GM12878 (cell line): ENCODE measurements at regions not wholly inside any gene's neighbourhood (a gene's known extent, or its start where the extent isn't known, plus 50 kb on each side); places are given as distances from the start of the nearest gene placed in this dataset.

Experiments used
- ATAC-seq: fragments of 200-7000 bp; cut with Tn5 transposase; 3 replicates; pipeline ENCODE4 v1.9.1; 2020; ENCODE audit warnings: mild to moderate bottlenecking, moderate library complexity
- BruUV-seq: library from RNA; stranded (reverse); fragments of 400-500 nt; replicated peaks from 2 replicates; lab custom pipeline; 2021; lab: Mats Ljungman, UMichigan
- CTCF ChIA-PET: fragments of 300-600 bp; sonication (Branson Sonifier 250); formaldehyde crosslinking; extraction: SDS; loops from one replicate; lab custom pipeline; 2021; ENCODE audit warnings: inconsistent platforms; lab: Yijun Ruan, JAX
- POLR2A ChIA-PET: fragments of 350-600 bp; formaldehyde crosslinking; extraction: SDS; loops from one replicate; lab custom pipeline; 2021; ENCODE audit warnings: inconsistent platforms; lab: Charles Lee
- RAD21 ChIA-PET: fragments of 300-600 bp; sonication (Branson Sonifier 250); formaldehyde crosslinking; loops from one replicate; lab custom pipeline; 2023; ENCODE audit warnings: antibody characterized with exemption; ENCODE audit not compliant: unreplicated experiment; lab: Charles Lee
- SMC1A ChIA-PET: fragments of 300-600 bp; sonication (Branson Sonifier 250); formaldehyde crosslinking; loops from one replicate; lab custom pipeline; 2023; ENCODE audit not compliant: unreplicated experiment, uncharacterized antibody; lab: Charles Lee
- DNase-seq: peaks from one replicate; pipeline ENCODE4 v3.0.0-alpha.2; 2011; ENCODE audit warnings: low read depth, low spot score
- FAIRE-seq: peaks from 3 replicates; lab custom pipeline; 2011; peaks lifted over from hg19 to GRCh38; lab: Jason Lieb, UNC
- H2AFZ ChIP-seq: 2 replicates; pipeline ENCODE4 v1.6.0; 2011; ENCODE audit warnings: low read depth, low read length, control low read depth; ENCODE audit not compliant: control insufficient read depth
- H3K27ac ChIP-seq: 2 replicates; pipeline ENCODE4 v1.5.1; 2011; ENCODE audit warnings: control low read depth; ENCODE audit not compliant: control insufficient read depth, insufficient read depth
- H3K27me3 ChIP-seq, 2 experiments: replicated peaks in 1 of 2; 2 replicates each; pipeline versions ENCODE4 v1.6.0 to v1.6.1; 2011; ENCODE audit warnings: low read length in 1 of 2; ENCODE audit not compliant: control insufficient read depth in 2 of 2, insufficient read depth in 2 of 2
- H3K36me3 ChIP-seq, 2 experiments: 2 replicates each; pipeline ENCODE4 v1.5.1; 2011; ENCODE audit warnings: low read length in 1 of 2; ENCODE audit not compliant: control insufficient read depth in 2 of 2, insufficient read depth in 2 of 2
- H3K4me1 ChIP-seq: 2 replicates; pipeline ENCODE4 v1.6.1; 2011; ENCODE audit warnings: mild to moderate bottlenecking, low read length, moderate library complexity, mixed read lengths; ENCODE audit not compliant: control insufficient read depth, insufficient read depth
- H3K4me2 ChIP-seq: 2 replicates; pipeline ENCODE4 v1.6.0; 2011; ENCODE audit warnings: control low read depth; ENCODE audit not compliant: control insufficient read depth, insufficient read depth
- H3K4me3 ChIP-seq: fragments of 200-600 bp; sonication (generic); 2 replicates; pipeline ENCODE4 v1.5.1; 2016
- H3K79me2 ChIP-seq: 2 replicates; pipeline ENCODE4 v1.6.0; 2011; ENCODE audit warnings: low read length; ENCODE audit not compliant: control insufficient read depth, insufficient read depth
- H3K9ac ChIP-seq: 2 replicates; pipeline ENCODE4 v1.8.0; 2011; ENCODE audit warnings: low read length, control low read depth, mixed read lengths; ENCODE audit not compliant: control insufficient read depth, insufficient read depth
- H3K9me3 ChIP-seq: replicated peaks from 3 replicates; pipeline ENCODE4 v1.5.1; 2011; ENCODE audit warnings: mild to moderate bottlenecking, low read length; ENCODE audit not compliant: control insufficient read depth, insufficient read depth
- H4K20me1 ChIP-seq: 2 replicates; pipeline ENCODE4 v1.6.0; 2011; ENCODE audit not compliant: control insufficient read depth, insufficient read depth
- ASH2L ChIP-seq: fragments of 300-600, 200-600 bp; sonication (generic); IDR thresholded peaks from 2 replicates; pipeline ENCODE4 v1.6.1; 2017; ENCODE audit warnings: low read depth, mild to moderate bottlenecking, borderline replicate concordance
- CHD4 ChIP-seq: fragments of 200-600 bp; sonication (generic); IDR thresholded peaks from 2 replicates; pipeline ENCODE4 v1.6.1; 2016; ENCODE audit warnings: mild to moderate bottlenecking
- ESRRA ChIP-seq: IDR thresholded peaks from 2 replicates; pipeline ENCODE4 v1.6.1; 2012; ENCODE audit warnings: mild to moderate bottlenecking, low read length, improper control_type of control experiment
- GATAD2B ChIP-seq: fragments of 450-650 bp; conservative IDR thresholded peaks from 2 replicates; pipeline ENCODE4 v1.6.1; 2017; ENCODE audit warnings: low read depth, mild to moderate bottlenecking, moderate library complexity
- HDAC6 ChIP-seq: fragments of 200-600 bp; sonication (generic); IDR thresholded peaks from one replicate; pipeline ENCODE4 v1.8.0; 2017; ENCODE audit warnings: antibody characterized with exemption; ENCODE audit not compliant: unreplicated experiment
- MXI1 ChIP-seq: fragments of 150-350 bp; IDR thresholded peaks from 2 replicates; pipeline ENCODE4 v1.6.1; 2011; ENCODE audit warnings: low read depth, mild to moderate bottlenecking, inconsistent platforms, low read length, improper control_type of control experiment
- NRF1 ChIP-seq: conservative IDR thresholded peaks from 2 replicates; pipeline ENCODE4 v1.6.1; 2011; ENCODE audit warnings: mild to moderate bottlenecking, low read depth, low read length, improper control_type of control experiment
- POLR2AphosphoS2 ChIP-seq: IDR thresholded peaks from 2 replicates; pipeline ENCODE4 v1.6.1; 2011; ENCODE audit warnings: low read depth, mild to moderate bottlenecking, low read length, improper control_type of control experiment, moderate library complexity
- RBBP5 ChIP-seq: fragments of 200-600 bp; sonication (generic); conservative IDR thresholded peaks from 2 replicates; pipeline ENCODE4 v1.6.1; 2016
- RCOR1 ChIP-seq: conservative IDR thresholded peaks from 2 replicates; pipeline ENCODE4 v1.6.1; 2012; ENCODE audit warnings: low read depth, low read length, improper control_type of control experiment
- SMC3 ChIP-seq: IDR thresholded peaks from 2 replicates; pipeline ENCODE4 v1.6.1; 2011; ENCODE audit warnings: low read length, improper control_type of control experiment, borderline replicate concordance
- SREBF2 ChIP-seq: IDR thresholded peaks from 2 replicates; pipeline ENCODE4 v1.6.1; 2012; ENCODE audit warnings: mild to moderate bottlenecking, low read length
- SUPT20H ChIP-seq: IDR thresholded peaks from 2 replicates; pipeline ENCODE4 v1.6.1; 2011; ENCODE audit warnings: low read depth, mild to moderate bottlenecking, low read length, moderate library complexity, borderline replicate concordance; ENCODE audit not compliant: control insufficient read depth
- SUZ12 ChIP-seq: fragments of 200-600 bp; sonication (generic); IDR thresholded peaks from one replicate; pipeline ENCODE4 v1.6.1; 2018; ENCODE audit warnings: antibody characterized with exemption, mild to moderate bottlenecking; ENCODE audit not compliant: unreplicated experiment
- TCF3 ChIP-seq: IDR thresholded peaks from 2 replicates; pipeline ENCODE4 v1.6.1; 2012; ENCODE audit warnings: low read depth, mild to moderate bottlenecking, low read length, borderline replicate concordance; ENCODE audit not compliant: insufficient read depth
- ZBED1 ChIP-seq: IDR thresholded peaks from 2 replicates; pipeline ENCODE4 v1.6.1; 2016; ENCODE audit warnings: borderline replicate concordance
- ZNF217 ChIP-seq: fragments of 450-650 bp; IDR thresholded peaks from 2 replicates; pipeline ENCODE4 v1.6.1; 2017; ENCODE audit warnings: antibody characterized with exemption, mild to moderate bottlenecking
- WGBS: methylation state at CpG from one replicate; pipeline ENCODE4 v1.1.6; 2016; ENCODE audit warnings: low lambda C conversion rate; ENCODE audit not compliant: insufficient replicate concordance, insufficient coverage; ENCODE audit errors: missing lambda C conversion rate; 5-methylcytosine and 5-hydroxymethylcytosine counted together
- in situ Hi-C: fragments of 300-500 bp; cut with MboI; formaldehyde crosslinking; loops from 9 replicates; pipeline ENCODE4 v1.14.3; 2018; ENCODE audit warnings: mixed read lengths
- intact Hi-C: fragments of 100-400 bp; cut with micrococcal nuclease; formaldehyde crosslinking; loops from one replicate; pipeline ENCODE4 v1.14.2; 2022; ENCODE audit not compliant: unreplicated experiment
- TF ChIP-seq, protein P1 (sequence below): fragments of 450-650 bp; IDR thresholded peaks from 2 replicates; pipeline ENCODE4 v1.6.1; 2017; ENCODE audit warnings: mild to moderate bottlenecking

DNA sequence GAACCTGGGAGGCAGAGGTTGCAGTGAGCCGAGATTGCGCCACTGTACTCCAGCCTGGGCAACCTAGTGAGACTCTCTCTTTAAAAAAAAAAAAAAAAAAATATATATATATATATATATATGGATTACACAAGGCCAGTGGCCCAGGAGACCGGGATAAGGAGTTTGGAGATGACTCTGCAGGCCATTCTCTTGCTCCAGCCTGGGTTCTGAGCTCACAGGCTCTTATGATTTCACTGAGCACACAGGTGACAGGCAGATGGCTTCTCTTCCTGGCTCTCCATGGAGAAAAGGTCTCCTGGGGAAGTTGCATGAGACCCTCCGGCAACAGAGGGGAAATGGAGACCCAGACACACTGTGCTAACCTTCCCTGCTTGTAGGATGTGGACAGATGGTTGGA, 98.7 kb upstream of the VASH1 start:
- SMC1A ChIA-PET: interaction anchor here (1.5 kb wide), 1 partner anchor 23 kb away, joined by 6 read pairs; no protein-coding TSS in a partner anchor
- Histone ChIP-seq H3K4me2 (no peak overlapping the region), H3K9me3 (peaks cover 2% of the 10 kb centered on the region; the same call in 1 of the 3 replicates), H2AFZ (no peak overlapping the region), H3K79me2 (no peaks in the 10 kb centered on the region), H3K27ac (no peak overlapping the region), H3K9ac (no peak overlapping the region), H4K20me1 (no peaks in the 10 kb centered on the region), H3K27me3 (no peaks in the 10 kb centered on the region), H3K4me3 (no peak overlapping the region), H3K36me3 (no peaks in the 10 kb centered on the region), H3K4me1 (no peaks in the 10 kb centered on the region)
- intact Hi-C loops: no loop called here
- CTCF ChIA-PET: interaction anchor here (0.8 kb wide), 1 partner anchor 275 kb away, joined by 3 read pairs; no protein-coding TSS in a partner anchor
- 17% methylated on average over 2 of the region's 4 CpGs for WGBS
- RAD21 ChIA-PET: no interaction called here
- FAIRE-seq (no peak), DNase-seq (no peak), ATAC-seq (no peak)
- POLR2A ChIA-PET: no interaction called here
- TF ChIP-seq ESRRA: no peak
- no peak for TF ChIP-seq GATAD2B
- no peak for TF ChIP-seq MXI1
- TF ChIP-seq CHD4: no peak
- no peak for TF ChIP-seq RBBP5
- BruUV-seq: no TSS peak
- in situ Hi-C loops: no loop called here

DNA sequence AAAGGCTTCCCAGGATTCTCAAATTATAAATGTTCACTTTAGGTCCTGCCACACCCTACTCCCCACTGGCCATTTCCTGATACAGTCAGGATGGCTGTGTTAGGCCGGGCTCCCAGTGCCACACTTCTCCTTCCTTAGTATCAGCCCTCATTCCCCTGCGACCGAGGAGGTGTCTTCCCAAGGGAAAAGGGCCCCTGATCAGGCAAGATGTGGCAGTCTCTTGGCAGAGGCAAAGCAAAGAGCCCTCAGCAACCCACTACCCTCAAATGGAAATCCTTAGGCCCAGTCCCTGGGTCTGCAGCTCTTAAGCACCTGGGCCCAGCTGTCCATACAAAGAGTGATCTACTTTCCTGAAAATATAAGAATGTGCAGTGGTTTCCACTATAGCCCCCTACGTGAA, 96.5 kb upstream of the VASH1 start:
- no peak overlapping the region for H3K9ac ChIP-seq
- in situ Hi-C loops: no loop called here
- no peak overlapping the region for H2AFZ ChIP-seq
- intact Hi-C loops: no loop called here
- FAIRE-seq: no peak
- no peak for DNase-seq
- H3K9me3 ChIP-seq: no peaks in the 10 kb centered on the region; the same call in 2 of the 3 replicates
- no peak overlapping the region for H3K4me2 ChIP-seq
- CTCF ChIA-PET: interaction anchor here (1.0 kb wide), 2 partner anchors 17 to 45 kb away, joined by 3 to 4 read pairs; no protein-coding TSS in a partner anchor
- no peak overlapping the region for H3K27ac ChIP-seq
- H3K36me3 ChIP-seq: no peaks in the 10 kb centered on the region
- ATAC-seq: no peak
- RAD21 ChIA-PET: no interaction called here
- H3K4me3 ChIP-seq: no peak overlapping the region
- H4K20me1 ChIP-seq: no peaks in the 10 kb centered on the region
- no peaks in the 10 kb centered on the region for H3K4me1 ChIP-seq
- no TSS peak for BruUV-seq
- 13% methylated on average over 4 of the region's 4 CpGs for WGBS
- POLR2A ChIA-PET: no interaction called here
- no peaks in the 10 kb centered on the region for H3K79me2 ChIP-seq
- SMC1A ChIA-PET: no interaction called here
- no peaks in the 10 kb centered on the region for H3K27me3 ChIP-seq
- TF ChIP-seq NRF1: no peak
- TF ChIP-seq POLR2AphosphoS2: no peak
- no peak for TF ChIP-seq HDAC6
- TF ChIP-seq ASH2L: no peak
- TF ChIP-seq SMC3: no peak
- TF ChIP-seq, protein P1, sequence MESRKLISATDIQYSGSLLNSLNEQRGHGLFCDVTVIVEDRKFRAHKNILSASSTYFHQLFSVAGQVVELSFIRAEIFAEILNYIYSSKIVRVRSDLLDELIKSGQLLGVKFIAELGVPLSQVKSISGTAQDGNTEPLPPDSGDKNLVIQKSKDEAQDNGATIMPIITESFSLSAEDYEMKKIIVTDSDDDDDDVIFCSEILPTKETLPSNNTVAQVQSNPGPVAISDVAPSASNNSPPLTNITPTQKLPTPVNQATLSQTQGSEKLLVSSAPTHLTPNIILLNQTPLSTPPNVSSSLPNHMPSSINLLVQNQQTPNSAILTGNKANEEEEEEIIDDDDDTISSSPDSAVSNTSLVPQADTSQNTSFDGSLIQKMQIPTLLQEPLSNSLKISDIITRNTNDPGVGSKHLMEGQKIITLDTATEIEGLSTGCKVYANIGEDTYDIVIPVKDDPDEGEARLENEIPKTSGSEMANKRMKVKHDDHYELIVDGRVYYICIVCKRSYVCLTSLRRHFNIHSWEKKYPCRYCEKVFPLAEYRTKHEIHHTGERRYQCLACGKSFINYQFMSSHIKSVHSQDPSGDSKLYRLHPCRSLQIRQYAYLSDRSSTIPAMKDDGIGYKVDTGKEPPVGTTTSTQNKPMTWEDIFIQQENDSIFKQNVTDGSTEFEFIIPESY: no peak
- TF ChIP-seq ZBED1: no peak
- TF ChIP-seq SUZ12: no peak
- no peak for TF ChIP-seq SREBF2
- no peak for TF ChIP-seq RCOR1
- TF ChIP-seq ZNF217: no peak
- TF ChIP-seq TCF3: no peak
- no peak for TF ChIP-seq SUPT20H
